HL-60 (cell line): ENCODE measurements at regions not wholly inside any gene's neighbourhood (a gene's known extent, or its start where the extent isn't known, plus 50 kb on each side); places are given as distances from the start of the nearest gene placed in this dataset.

ENCODE experiments used
- CTCF ChIP-seq: IDR thresholded peaks from one replicate; pipeline ENCODE4 v1.5.1; 2011; ENCODE audit warnings: low read length, control low read depth, inconsistent platforms; ENCODE audit not compliant: insufficient read depth
- GABPA ChIP-seq: IDR thresholded peaks from 2 replicates; pipeline ENCODE4 v1.6.1; 2012; ENCODE audit warnings: low read depth
- POLR2AphosphoS5 ChIP-seq: IDR thresholded peaks from 2 replicates; pipeline ENCODE4 v1.6.1; 2012; ENCODE audit warnings: low read depth
- REST ChIP-seq: IDR thresholded peaks from 2 replicates; pipeline ENCODE4 v1.6.1; 2012; ENCODE audit warnings: low read depth; ENCODE audit not compliant: insufficient replicate concordance

- TF ChIP-seq CTCF (no peak), GABPA (no peak), REST (no peak), POLR2AphosphoS5 (no peak)
Measured at GRCh38 chr6:164751395-164751794, 558.0 kb downstream of the C6orf118 start.
